HUES64 (cell line): ENCODE measurements at regions not wholly inside any gene's neighbourhood (a gene's known extent, or its start where the extent isn't known, plus 50 kb on each side); places are given as distances from the start of the nearest gene placed in this dataset.

Experiments
- H3K27ac ChIP-seq: 2 replicates; pipeline ENCODE4 v1.7.0; 2013; ENCODE audit warnings: low read depth, low read length, inconsistent platforms
- H3K27me3 ChIP-seq: 2 replicates; pipeline ENCODE4 v1.6.1; 2013; ENCODE audit warnings: mild to moderate bottlenecking, low read length; ENCODE audit not compliant: insufficient read depth
- H3K36me3 ChIP-seq: 2 replicates; pipeline ENCODE4 v1.6.1; 2013; ENCODE audit warnings: mild to moderate bottlenecking, low read length; ENCODE audit not compliant: insufficient read depth
- H3K4me1 ChIP-seq: 2 replicates; pipeline ENCODE4 v1.6.1; 2013; ENCODE audit warnings: mild to moderate bottlenecking, low read length, moderate library complexity; ENCODE audit not compliant: insufficient read depth
- H3K4me3 ChIP-seq: 2 replicates; pipeline ENCODE4 v1.5.1; 2013; ENCODE audit warnings: mild to moderate bottlenecking, low read length, moderate library complexity
- H3K9ac ChIP-seq: 2 replicates; pipeline ENCODE4 v1.6.1; 2013; ENCODE audit warnings: mild to moderate bottlenecking, low read depth, low read length
- H3K9me3 ChIP-seq: 2 replicates; pipeline ENCODE4 v1.6.1; 2013; ENCODE audit warnings: low read depth, low read length; ENCODE audit not compliant: insufficient read depth
- WGBS: fragments of 150-250, 120-280 bp; methylation state at CpG from one replicate; pipeline ENCODE4 v1.1.7; 2013; ENCODE audit warnings: missing lambda C conversion rate; 5-methylcytosine and 5-hydroxymethylcytosine counted together

DNA sequence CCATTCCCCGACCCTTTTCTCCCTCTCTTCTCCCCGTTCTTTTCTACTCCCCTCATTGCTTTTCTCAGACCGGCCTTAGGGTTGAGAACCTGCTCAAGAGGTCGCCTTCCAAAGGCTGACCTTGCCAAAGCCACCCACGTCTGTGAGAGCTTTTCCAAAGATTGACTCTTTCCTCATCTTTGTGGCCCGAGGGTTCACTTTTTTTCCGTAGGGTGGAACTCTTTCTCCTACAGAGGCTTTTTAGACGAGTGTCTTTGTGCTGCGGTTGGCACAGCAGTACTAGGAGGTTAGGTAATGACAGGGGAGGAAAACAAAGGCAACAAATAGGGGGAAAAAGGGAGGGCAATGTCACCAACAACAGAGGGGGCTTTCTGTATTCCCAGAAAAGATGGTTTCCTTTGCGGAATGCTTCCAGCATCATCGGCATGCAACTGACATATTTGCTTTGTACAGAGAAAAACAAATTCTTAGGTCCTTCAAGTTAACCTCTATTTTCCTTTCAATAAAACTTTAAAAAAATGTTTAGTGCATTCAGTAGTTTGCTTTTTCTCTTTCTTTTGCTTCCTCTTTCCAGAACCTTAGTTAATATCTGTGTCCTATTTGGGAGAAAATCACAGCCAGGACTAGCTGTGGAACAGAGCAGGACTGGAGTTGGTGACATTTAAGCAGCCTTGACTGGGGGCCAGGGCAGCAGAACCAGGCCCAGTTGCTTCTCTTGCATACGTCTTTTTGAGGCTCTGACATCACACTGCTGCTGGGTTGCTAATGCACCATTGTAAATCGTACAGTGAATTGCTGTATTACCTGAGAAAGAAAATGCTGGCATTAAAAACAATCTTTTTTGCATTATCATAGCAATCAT, 188.1 kb upstream of the FANCL start:
- peak overlapping the region; percentile 62 for H3K4me3 ChIP-seq
- no peaks in the 10 kb centered on the region for H3K36me3 ChIP-seq
- peak overlapping the region; percentile 66 for H3K9ac ChIP-seq
- 18% methylated on average over 13 of the region's 13 CpGs for WGBS
- no peaks in the 10 kb centered on the region for H3K27me3 ChIP-seq
- peak overlapping the region; percentile 91 for H3K27ac ChIP-seq
- H3K9me3 ChIP-seq = no peaks in the 10 kb centered on the region
- peaks cover 23% of the 10 kb centered on the region; the same call in 1 of the 2 replicates for H3K4me1 ChIP-seq

DNA sequence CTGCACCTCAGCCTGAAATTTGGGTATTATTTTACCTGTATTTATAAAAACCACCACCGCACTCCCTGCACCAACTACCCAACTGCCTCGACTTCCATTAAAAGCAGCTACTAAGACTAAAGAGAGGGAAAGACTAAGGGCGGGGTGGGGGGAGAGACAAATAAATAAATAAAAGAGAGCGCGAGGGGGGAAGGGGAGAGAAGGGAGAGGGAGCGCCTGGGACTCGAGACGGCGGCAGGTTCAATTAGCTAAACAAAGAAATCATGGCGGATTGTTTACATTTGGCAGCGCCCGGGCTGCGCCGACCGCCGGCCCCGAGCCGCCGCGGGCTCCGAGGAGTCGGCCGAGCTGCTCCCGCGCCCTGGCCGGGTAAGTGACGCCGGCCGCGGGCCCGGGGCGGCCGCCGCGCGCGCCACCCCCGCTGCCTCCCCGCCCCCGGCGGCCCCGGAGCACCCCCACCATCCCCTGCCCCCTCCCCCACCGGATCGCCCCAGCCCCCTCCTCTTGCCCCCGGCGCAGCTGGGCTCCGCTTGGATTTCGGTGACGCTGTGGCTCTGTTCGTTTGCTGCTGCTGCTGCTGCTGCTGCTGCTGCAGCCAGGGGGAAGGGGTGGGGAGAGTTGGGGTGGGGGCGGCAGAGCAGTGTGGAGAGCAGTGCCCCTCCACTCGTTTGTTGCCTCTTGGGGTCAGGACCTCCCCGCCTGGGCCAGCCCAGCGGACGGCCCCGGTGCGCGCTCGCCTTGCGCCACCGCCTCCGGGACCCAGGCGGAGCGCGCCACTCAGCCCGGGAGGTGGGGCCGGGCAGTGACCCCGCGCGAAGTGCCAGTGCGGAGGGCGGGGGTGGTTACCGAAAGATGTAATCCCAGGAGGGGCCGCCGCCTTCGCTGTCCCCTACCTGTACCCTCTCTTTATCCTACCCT, 187.2 kb upstream of the FANCL start:
- Histone ChIP-seq H3K27ac (peak overlapping the region; percentile 91), H3K27me3 (no peaks in the 10 kb centered on the region), H3K9ac (peak overlapping the region; percentile 90), H3K4me1 (peaks cover 23% of the 10 kb centered on the region; the same call in 1 of the 2 replicates), H3K36me3 (no peaks in the 10 kb centered on the region), H3K9me3 (no peaks in the 10 kb centered on the region), H3K4me3 (peak overlapping the region; percentile 74)
- under 1% methylated on average over 56 of the region's 76 CpGs for WGBS

DNA sequence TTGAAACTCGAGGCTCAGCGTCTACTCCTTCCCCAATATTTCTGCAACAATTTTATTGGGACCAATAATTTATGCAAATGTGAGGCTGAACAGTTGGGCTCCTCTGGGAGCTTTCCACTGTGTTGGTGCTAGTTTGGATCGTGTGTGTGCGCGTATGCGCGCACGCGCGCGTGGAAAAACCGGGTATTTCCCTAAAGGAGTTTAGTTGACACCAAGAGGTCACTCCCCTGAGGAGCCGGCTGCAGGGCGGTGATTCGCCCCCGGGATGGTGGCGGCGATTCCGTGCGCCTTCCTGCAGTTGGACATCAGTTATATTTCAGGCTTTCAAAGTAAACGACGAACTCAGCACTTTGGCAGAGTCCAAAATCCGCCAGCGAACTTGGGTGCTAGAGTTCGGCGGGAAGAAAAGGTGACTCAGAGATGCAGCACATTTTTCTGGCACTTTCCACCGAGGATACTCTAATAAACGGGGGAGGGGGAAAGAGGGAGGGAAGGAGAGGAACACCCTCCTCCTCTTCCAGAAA, 186.5 kb upstream of the FANCL start:
- 3% methylated on average over 26 of the region's 28 CpGs for WGBS
- H3K9me3 ChIP-seq = no peaks in the 10 kb centered on the region
- peak overlapping the region; percentile 91 for H3K27ac ChIP-seq
- H3K9ac ChIP-seq = peak overlapping the region; percentile 90
- H3K4me1 ChIP-seq = peaks cover 21% of the 10 kb centered on the region; the same call in 1 of the 2 replicates
- H3K4me3 ChIP-seq = peak overlapping the region; percentile 74
- no peaks in the 10 kb centered on the region for H3K27me3 ChIP-seq
- H3K36me3 ChIP-seq = no peaks in the 10 kb centered on the region

DNA sequence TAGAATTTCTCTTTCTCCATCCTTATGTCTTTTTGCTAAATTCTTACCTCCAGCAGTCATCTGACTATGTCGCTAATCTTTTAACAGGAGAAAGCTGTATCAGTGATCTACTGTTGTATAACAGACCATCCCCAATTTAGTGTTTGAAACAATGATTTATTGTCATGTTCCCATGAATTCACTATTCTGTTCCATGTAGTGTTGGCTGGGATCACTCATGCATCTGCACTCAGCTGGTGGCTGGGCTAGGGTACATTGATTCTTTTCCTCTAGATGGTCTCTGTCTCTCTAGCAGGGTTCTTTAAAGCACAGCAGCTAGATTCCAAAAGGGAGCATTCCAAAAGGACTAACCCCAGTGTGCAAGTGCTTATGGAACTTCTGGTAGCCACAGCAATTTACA, 184.2 kb upstream of the FANCL start:
- WGBS = 93% methylated on average over 1 of the region's 1 CpG
- no peak overlapping the region for H3K27ac ChIP-seq
- H3K9me3 ChIP-seq = no peaks in the 10 kb centered on the region
- H3K4me3 ChIP-seq = no peak overlapping the region
- H3K36me3 ChIP-seq = no peaks in the 10 kb centered on the region
- no peaks in the 10 kb centered on the region for H3K27me3 ChIP-seq
- peaks cover 12% of the 10 kb centered on the region; the same call in 1 of the 2 replicates for H3K4me1 ChIP-seq
- H3K9ac ChIP-seq = no peak overlapping the region

DNA sequence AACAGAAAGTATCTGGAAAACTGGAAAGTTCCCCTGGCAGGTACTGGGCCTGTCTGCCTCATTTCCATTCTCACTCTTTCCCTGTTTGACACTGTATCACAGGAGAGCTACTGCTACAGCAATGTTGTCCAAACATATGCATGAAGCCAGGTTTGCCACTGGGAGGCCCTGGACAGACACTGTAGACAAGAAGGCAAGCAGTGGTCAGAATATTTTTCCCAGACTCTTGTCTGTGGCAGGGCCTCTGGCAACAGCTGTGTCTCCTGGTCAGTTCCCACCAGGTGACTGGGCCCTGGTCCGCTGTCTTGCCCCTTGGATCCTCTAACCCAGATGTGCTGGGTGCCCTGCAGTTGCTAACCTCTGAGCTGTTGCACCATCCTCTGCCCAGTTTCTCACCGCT, 178.9 kb upstream of the FANCL start:
- H3K9ac ChIP-seq = no peak overlapping the region
- no peak overlapping the region for H3K4me3 ChIP-seq
- no peaks in the 10 kb centered on the region for H3K27me3 ChIP-seq
- no peak overlapping the region for H3K27ac ChIP-seq
- H3K4me1 ChIP-seq = no peaks in the 10 kb centered on the region
- no peaks in the 10 kb centered on the region for H3K36me3 ChIP-seq
- 95% methylated on average over 2 of the region's 2 CpGs for WGBS
- no peaks in the 10 kb centered on the region for H3K9me3 ChIP-seq

DNA sequence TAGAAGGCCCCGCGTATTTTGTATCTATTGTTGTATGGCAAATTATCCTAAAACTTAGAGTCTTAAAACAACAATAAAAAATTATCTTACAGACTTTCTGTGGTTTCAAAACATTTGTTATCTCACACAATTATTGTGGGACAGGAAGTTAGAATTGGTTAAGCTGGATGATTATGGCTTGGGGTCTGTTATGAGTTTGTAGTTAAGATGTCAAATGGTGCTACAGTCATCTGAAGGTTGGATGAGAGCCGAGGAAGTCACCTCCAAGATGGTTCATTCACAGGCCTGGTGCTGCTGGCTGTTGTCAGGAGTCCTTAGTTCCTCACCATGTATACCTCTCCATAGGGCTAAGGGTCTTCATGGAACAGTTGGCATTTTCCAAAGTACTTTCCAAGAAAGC, 175.6 kb upstream of the FANCL start:
- no peak overlapping the region for H3K9ac ChIP-seq
- no peaks in the 10 kb centered on the region for H3K36me3 ChIP-seq
- H3K27me3 ChIP-seq = no peaks in the 10 kb centered on the region
- H3K4me1 ChIP-seq = no peaks in the 10 kb centered on the region
- no peak overlapping the region for H3K4me3 ChIP-seq
- 99% methylated on average over 3 of the region's 3 CpGs for WGBS
- no peak overlapping the region for H3K27ac ChIP-seq
- H3K9me3 ChIP-seq = no peaks in the 10 kb centered on the region

DNA sequence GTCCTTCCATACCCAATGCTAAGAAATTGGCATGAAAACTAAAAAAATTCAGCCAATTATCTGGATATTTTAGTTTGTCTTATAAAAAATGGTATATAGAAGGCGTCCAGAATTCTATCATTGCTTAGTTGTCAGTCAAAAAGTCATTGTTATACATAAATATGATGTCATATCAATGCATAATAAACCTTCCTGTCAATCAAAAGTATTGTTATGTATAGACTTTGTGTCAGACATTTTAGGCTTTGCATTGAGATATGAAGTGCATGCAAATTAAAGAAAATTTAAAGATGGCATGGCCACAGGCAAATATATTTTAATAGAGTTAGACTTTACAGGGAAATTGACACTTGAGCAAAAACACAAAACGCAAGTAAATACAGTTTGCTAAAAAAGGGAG, 173.4 kb upstream of the FANCL start:
- no peak overlapping the region for H3K4me3 ChIP-seq
- no peaks in the 10 kb centered on the region for H3K36me3 ChIP-seq
- 100% methylated on average over 1 of the region's 2 CpGs for WGBS
- no peaks in the 10 kb centered on the region for H3K9me3 ChIP-seq
- no peak overlapping the region for H3K9ac ChIP-seq
- H3K27me3 ChIP-seq = no peaks in the 10 kb centered on the region
- no peaks in the 10 kb centered on the region for H3K4me1 ChIP-seq
- no peak overlapping the region for H3K27ac ChIP-seq

DNA sequence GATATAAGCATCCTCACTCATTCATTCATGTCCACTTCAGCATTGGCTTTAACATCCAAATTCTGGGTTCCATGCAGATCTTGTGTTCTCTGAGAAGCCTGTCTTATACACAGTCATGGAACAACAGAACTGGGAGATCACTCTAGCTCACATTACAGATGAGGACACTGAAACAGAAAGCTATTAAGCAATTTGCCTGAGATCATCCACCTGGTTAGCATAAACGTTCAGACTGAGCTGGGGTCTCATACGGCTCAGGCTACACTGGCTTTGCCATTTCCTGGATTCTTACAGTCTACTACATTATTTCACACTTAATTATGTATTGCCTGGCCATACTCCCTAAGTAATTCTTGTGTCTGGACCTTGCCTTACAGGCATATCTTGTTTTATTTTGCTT, 169.4 kb upstream of the FANCL start:
- no peaks in the 10 kb centered on the region for H3K9me3 ChIP-seq
- no peak overlapping the region for H3K27ac ChIP-seq
- no peak overlapping the region for H3K9ac ChIP-seq
- H3K4me1 ChIP-seq = no peaks in the 10 kb centered on the region
- H3K36me3 ChIP-seq = no peaks in the 10 kb centered on the region
- H3K27me3 ChIP-seq = no peaks in the 10 kb centered on the region
- WGBS = 83% methylated on average over 2 of the region's 2 CpGs
- H3K4me3 ChIP-seq = no peak overlapping the region

DNA sequence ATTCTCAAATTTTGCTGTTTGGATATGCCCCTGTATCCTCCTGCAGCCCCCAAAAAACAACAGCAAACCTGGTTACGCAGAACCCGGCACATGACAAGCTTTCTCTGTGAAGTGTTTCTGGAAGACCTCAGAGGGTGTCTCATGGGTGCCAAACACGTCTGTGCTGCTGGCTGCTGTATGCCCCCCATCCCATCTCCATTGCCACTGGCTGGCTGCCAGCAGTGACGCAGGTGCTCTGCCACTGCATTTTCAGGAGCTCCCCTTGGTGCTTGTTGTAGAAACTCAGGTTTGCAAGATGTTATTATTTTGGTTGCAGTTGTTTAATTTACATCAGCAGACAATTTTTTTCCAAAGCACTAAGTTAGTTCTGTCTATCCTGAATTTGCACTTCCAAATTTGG, 166.4 kb upstream of the FANCL start:
- WGBS = 91% methylated on average over 4 of the region's 4 CpGs
- Histone ChIP-seq H3K9me3 (no peaks in the 10 kb centered on the region), H3K9ac (no peak overlapping the region), H3K36me3 (no peaks in the 10 kb centered on the region), H3K4me3 (no peak overlapping the region), H3K27ac (no peak overlapping the region), H3K4me1 (no peaks in the 10 kb centered on the region), H3K27me3 (no peaks in the 10 kb centered on the region)

DNA sequence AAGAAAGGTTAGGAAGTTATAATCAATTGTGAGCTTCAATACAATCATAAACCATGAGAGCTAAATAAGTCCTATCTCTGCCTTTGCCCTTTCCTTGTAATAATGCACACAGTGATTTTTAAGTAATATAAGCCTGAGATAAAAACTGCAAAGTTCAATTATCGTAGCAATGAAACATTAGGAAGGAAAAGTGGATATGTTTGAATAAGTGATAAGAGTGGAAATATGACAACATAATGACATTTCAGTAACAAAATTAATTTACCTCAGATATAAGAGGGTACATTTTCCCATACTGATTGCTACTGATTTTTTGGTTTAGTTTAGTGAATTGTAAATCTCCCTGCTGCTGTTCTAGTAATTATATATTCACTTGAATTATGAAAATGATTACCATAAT, 164.2 kb upstream of the FANCL start:
- no peaks in the 10 kb centered on the region for H3K27me3 ChIP-seq
- H3K9me3 ChIP-seq = no peaks in the 10 kb centered on the region
- H3K4me1 ChIP-seq = no peaks in the 10 kb centered on the region
- H3K4me3 ChIP-seq = no peak overlapping the region
- H3K36me3 ChIP-seq = no peaks in the 10 kb centered on the region
- 100% methylated on average over 1 of the region's 1 CpG for WGBS
- no peak overlapping the region for H3K9ac ChIP-seq
- H3K27ac ChIP-seq = no peak overlapping the region

DNA sequence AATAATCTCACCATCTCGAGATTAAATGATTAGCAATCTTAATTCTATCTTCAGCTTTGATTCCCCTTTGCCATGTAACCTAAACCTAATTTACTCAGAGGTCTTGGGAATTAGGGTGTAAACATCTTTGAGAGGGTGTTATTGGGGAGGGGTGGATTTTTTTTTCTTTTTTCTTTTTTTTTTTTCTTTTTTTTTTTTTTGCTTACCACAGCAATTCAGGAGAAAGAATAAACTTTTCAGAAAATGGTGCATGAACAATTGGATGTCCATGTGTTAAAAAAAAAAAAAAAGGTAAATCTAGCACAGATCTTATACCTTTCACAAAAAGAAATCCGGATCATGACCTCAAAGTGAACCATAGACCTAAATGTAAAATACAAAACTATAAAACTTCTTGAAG, 160.8 kb upstream of the FANCL start:
- H3K36me3 ChIP-seq = no peaks in the 10 kb centered on the region
- no peak overlapping the region for H3K27ac ChIP-seq
- H3K9me3 ChIP-seq = no peaks in the 10 kb centered on the region
- H3K4me3 ChIP-seq = no peak overlapping the region
- no peak overlapping the region for H3K9ac ChIP-seq
- H3K4me1 ChIP-seq = no peaks in the 10 kb centered on the region; the same call in 1 of the 2 replicates
- WGBS = 88% methylated on average over 1 of the region's 2 CpGs
- no peaks in the 10 kb centered on the region for H3K27me3 ChIP-seq
